Sigmoid colon (tissue), 6 donors: ENCODE measurements at regions not wholly inside any gene's neighbourhood (a gene's known extent, or its start where the extent isn't known, plus 50 kb on each side); places are given as distances from the start of the nearest gene placed in this dataset.

Experiments
- DNase-seq: peaks from one replicate; pipeline ENCODE4 v3.0.0-alpha.2; 2019
- H3K27ac ChIP-seq, 4 donors: fragments of 200-600 bp; sonication (generic); one replicate each; pipeline ENCODE4 v1.5.1; 2016 to 2019; ENCODE audit warnings: mild to moderate bottlenecking in 1 of 4
- H3K27me3 ChIP-seq, 3 donors: fragments of 200-600 bp; sonication (generic); one replicate each; pipeline ENCODE4 v1.5.1; 2019; ENCODE audit warnings: mild to moderate bottlenecking in 1 of 3
- H3K36me3 ChIP-seq, 4 donors: fragments of 200-600 bp; sonication (generic); one replicate each; pipeline ENCODE4 v1.5.1; 2016 to 2019
- H3K4me1 ChIP-seq, 4 donors: fragments of 200-600 bp; sonication (generic); one replicate each; pipeline ENCODE4 v1.5.1; 2017 to 2019
- H3K4me3 ChIP-seq, 4 donors: fragments of 200-600 bp; sonication (generic); one replicate each; pipeline ENCODE4 v1.5.1; 2017 to 2019; ENCODE audit warnings: mild to moderate bottlenecking in 2 of 4, moderate library complexity in 1 of 4
- H3K9me3 ChIP-seq, 4 donors: fragments of 200-600 bp in 3 of 4; sonication (generic) in 3 of 4; one replicate each; pipeline versions ENCODE4 v1.5.1 to v1.6.1; 2013 to 2019
- EP300 ChIP-seq, 4 donors: sonication (generic); formaldehyde crosslinking; IDR thresholded peaks; one replicate each; pipeline ENCODE4 v1.6.1; 2017; ENCODE audit warnings: antibody characterized with exemption in 4 of 4
- POLR2A ChIP-seq, 2 donors: fragments of 450-650 bp; IDR thresholded peaks; one replicate each; pipeline ENCODE4 v1.6.1; 2016; ENCODE audit warnings: antibody characterized with exemption in 2 of 2, mild to moderate bottlenecking in 2 of 2, moderate library complexity in 2 of 2
- POLR2AphosphoS5 ChIP-seq, 4 donors: sonication (generic); formaldehyde crosslinking; IDR thresholded peaks; one replicate each; pipeline ENCODE4 v1.6.1; 2017; ENCODE audit warnings: antibody characterized with exemption in 4 of 4
- WGBS, 2 donors: extraction: QIAGEN DNeasy Blood & Tissue Kit; methylation state at CpG; one replicate each; pipeline ENCODE4 v1.1.7; 2013; 5-methylcytosine and 5-hydroxymethylcytosine counted together
- intact Hi-C: fragments of 100-400 bp; cut with DNase I; formaldehyde crosslinking; loops from one replicate; pipeline ENCODE4 v1.15.1; 2023
- TF ChIP-seq, protein P1 (sequence below), 4 experiments: fragments of 450-650 bp in 3 of 4; fragments of 200-600 bp in 1 of 4; IDR thresholded peaks; one replicate each; pipeline ENCODE4 v1.5.1; 2016 to 2019; ENCODE audit warnings: antibody characterized with exemption in 4 of 4, mild to moderate bottlenecking in 3 of 4, moderate library complexity in 2 of 4
- donor health status: healthy with polysubstance abuse.
- donor health status: healthy.

DNA sequence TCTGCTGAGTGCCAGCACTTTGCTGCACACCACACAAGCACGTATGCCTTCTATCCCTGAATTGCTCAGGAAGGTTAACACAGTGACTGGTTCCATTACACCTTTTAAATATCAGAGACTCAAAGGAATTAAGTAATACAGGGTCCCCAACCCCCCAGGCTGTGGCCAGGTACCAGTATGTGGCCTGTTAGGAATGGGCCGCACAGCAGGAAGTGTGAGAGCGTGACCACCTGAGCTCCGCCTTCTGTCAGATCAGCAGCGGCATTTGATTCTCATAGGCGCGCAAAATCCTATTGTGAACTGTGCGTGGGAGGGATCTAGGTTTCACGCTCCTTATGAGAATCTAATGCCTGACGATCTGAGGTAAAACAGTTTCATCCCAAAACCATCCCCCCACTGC is 194.5 kb downstream of the FOXO1 start:
- Histone ChIP-seq H3K4me3 (no peak overlapping the region), H3K4me1 (peaks cover 0 to 8% (median 7%) of the 10 kb centered on the region in 4 donors), H3K27me3 (no peaks in the 10 kb centered on the region), H3K9me3 (no peaks in the 10 kb centered on the region), H3K27ac (no peak overlapping the region), H3K36me3 (no peaks in the 10 kb centered on the region)
- WGBS, 2 donors, result 96 to 98% methylated on average over 10 of the region's 10 CpGs
- no peak for DNase-seq
- intact Hi-C loops, result no loop called here
- TF ChIP-seq, protein P1, sequence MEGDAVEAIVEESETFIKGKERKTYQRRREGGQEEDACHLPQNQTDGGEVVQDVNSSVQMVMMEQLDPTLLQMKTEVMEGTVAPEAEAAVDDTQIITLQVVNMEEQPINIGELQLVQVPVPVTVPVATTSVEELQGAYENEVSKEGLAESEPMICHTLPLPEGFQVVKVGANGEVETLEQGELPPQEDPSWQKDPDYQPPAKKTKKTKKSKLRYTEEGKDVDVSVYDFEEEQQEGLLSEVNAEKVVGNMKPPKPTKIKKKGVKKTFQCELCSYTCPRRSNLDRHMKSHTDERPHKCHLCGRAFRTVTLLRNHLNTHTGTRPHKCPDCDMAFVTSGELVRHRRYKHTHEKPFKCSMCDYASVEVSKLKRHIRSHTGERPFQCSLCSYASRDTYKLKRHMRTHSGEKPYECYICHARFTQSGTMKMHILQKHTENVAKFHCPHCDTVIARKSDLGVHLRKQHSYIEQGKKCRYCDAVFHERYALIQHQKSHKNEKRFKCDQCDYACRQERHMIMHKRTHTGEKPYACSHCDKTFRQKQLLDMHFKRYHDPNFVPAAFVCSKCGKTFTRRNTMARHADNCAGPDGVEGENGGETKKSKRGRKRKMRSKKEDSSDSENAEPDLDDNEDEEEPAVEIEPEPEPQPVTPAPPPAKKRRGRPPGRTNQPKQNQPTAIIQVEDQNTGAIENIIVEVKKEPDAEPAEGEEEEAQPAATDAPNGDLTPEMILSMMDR (IDR thresholded peaks at IDR 0.05), result no peak
- TF ChIP-seq POLR2A (IDR thresholded peaks at IDR 0.05), result no peak
- TF ChIP-seq POLR2AphosphoS5 (IDR thresholded peaks at IDR 0.05), result no peak
- no peak for TF ChIP-seq EP300 (IDR thresholded peaks at IDR 0.05)

DNA sequence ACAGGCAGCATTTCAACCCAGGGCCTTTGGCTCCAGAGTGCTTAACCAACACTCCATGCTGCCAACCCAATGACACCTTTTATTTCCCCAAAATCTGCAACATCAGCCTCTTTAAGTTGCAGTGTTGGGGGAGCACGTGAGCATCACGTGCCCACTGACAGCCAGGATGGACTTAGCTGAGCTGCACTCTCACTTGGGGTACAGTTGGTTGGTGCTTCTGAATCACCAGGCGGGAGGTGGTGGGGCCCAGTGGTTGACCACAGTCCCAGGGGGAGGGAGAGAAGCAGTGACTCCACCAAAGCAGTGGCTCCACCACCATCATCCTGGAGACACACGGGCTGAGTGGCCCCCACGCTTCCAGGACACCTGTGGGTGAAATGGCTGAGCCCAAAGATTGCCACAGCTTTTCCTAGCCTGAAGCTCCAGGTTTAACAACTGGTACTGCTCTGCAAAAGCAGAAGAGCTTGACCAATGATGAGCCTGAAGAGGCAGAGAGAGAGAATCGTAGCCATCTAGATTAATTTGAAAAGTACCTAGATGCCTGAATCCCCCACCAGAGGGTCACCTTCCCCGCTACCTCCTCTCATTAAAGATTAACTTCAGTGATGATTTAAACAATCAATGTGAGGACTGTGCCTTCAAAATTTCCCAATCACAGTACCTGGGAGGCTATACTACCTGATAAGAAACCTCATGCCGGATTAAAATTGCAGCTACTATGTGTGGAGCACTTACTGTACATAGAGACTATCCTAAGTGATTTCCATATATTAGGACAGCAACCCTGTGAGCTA is 193.8 kb downstream of the FOXO1 start:
- H3K9me3 ChIP-seq, result no peaks in the 10 kb centered on the region
- H3K4me1 ChIP-seq, result peaks cover 0 to 15% (median 13%) of the 10 kb centered on the region in 4 donors
- 80% methylated on average over 8 of the region's 8 CpGs for WGBS, 2 donors
- no peak overlapping the region for H3K4me3 ChIP-seq
- intact Hi-C loops, result no loop called here
- TF ChIP-seq, protein P1 (IDR thresholded peaks at IDR 0.05), result no peak
- no peak for TF ChIP-seq POLR2AphosphoS5 (IDR thresholded peaks at IDR 0.05)
- TF ChIP-seq POLR2A (IDR thresholded peaks at IDR 0.05), result no peak
- no peak for TF ChIP-seq EP300 (IDR thresholded peaks at IDR 0.05)
- H3K27me3 ChIP-seq, result no peaks in the 10 kb centered on the region
- no peak for DNase-seq
- H3K27ac ChIP-seq, result no peak overlapping the region
- no peaks in the 10 kb centered on the region for H3K36me3 ChIP-seq

DNA sequence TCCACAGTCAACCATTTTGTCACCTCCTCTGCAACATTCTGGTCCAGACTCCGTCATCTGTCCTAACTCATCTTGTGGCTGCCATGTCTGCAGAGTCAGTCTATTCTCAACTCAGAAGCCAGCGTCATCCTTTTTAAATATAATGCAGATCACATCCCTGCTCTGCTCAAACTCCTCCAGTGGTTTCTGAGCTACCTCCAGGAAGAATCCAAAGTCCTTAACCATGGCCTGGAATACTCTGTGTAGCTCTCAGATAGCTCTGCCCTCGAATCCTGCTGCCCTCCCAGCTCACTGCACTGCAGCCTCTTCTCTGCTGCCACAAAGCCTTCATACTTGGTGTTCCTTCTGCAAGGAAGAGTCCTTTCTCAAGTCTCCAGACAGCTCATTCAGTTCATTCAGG is 190.8 kb downstream of the FOXO1 start:
- WGBS, 2 donors, result 87 to 94% methylated on average over 3 of the region's 3 CpGs
- H3K9me3 ChIP-seq, result no peaks in the 10 kb centered on the region
- intact Hi-C loops, result no loop called here

DNA sequence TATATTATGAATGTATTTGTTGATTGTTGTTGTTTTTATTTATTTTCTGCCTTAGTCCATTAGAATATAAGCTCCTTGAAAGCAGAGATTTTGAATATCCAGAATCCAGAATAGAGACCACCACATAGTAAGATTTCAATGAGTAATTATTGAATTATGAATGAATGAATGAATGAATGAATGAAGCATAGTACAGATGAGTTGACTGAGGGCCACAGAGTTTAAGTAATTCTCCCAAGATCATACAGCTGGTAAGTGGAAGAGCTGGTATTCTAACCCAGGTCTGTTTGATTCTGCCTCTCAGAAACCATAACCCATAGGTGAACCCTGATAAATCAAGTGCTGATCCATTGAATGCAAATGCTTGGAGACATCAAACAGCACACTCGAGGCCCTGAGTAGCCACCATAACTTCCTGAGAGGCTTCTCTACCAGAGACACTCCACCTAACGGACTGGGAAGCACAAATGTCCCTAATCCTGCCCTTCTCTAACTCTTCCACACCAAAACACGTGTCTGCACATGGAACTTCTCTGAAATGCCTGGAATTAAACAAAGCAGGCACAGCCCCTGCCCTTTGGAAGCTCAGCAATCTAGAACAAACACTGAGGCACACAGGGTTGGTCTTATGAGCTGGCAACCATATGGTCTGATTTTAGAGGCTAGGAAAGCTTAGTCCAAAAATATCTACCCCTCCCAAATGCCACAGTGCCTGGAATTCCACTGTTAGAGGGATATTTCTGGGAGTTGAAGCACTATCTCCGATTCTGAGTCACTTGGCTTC is 190.1 kb downstream of the FOXO1 start:
- Histone ChIP-seq H3K9me3 (no peaks in the 10 kb centered on the region), H3K4me3 (no peak overlapping the region), H3K27me3 (no peaks in the 10 kb centered on the region), H3K36me3 (no peaks in the 10 kb centered on the region), H3K4me1 (peaks cover 0 to 20% (median 13%) of the 10 kb centered on the region in 4 donors), H3K27ac (peak overlapping the region in 3 of 4 donors; percentile 15 to 54 (median 33))
- WGBS, 2 donors, result 57 to 63% methylated on average over 4 of the region's 4 CpGs
- no peak for DNase-seq
- TF ChIP-seq POLR2AphosphoS5 (IDR thresholded peaks at IDR 0.05) (no peak), EP300 (IDR thresholded peaks at IDR 0.05) (no peak), POLR2A (IDR thresholded peaks at IDR 0.05) (no peak)
- TF ChIP-seq, protein P1 (IDR thresholded peaks at IDR 0.05), result no peak
- intact Hi-C loops, result no loop called here

More for the DNA sequence above, 190.8 kb downstream of the FOXO1 start:
- Histone ChIP-seq H3K27ac (no peak overlapping the region), H3K27me3 (no peaks in the 10 kb centered on the region), H3K36me3 (no peaks in the 10 kb centered on the region), H3K4me1 (peaks cover 0 to 20% (median 13%) of the 10 kb centered on the region in 4 donors), H3K4me3 (no peak overlapping the region)
- TF ChIP-seq, protein P1 (IDR thresholded peaks at IDR 0.05), result no peak
- no peak for TF ChIP-seq POLR2A (IDR thresholded peaks at IDR 0.05)
- no peak for TF ChIP-seq POLR2AphosphoS5 (IDR thresholded peaks at IDR 0.05)
- no peak for TF ChIP-seq EP300 (IDR thresholded peaks at IDR 0.05)
- no peak for DNase-seq
